ENCODE measurements at regions not wholly inside any gene's neighbourhood (a gene's known extent, or its start where the extent isn't known, plus 50 kb on each side); places are given as distances from the start of the nearest gene placed in this dataset.
"Not testable (repeated sequence)": the region's sequence is repeated elsewhere in the genome, so short reads cannot be mapped to it uniquely, and the experiment has no call there.

GRCh38 chr6:126963077-126963809 is 155.2 kb upstream of the RSPO3 start:
- Mint-ChIP-seq H3K4me1 (no peaks in the 10 kb centered on the region), H3K4me3 (no peak overlapping the region), H3K9me3 (peaks cover 0 to 4% (median 0%) of the 10 kb centered on the region in 7 donors), H3K27me3 (no peaks in the 10 kb centered on the region), H3K36me3 (no peaks in the 10 kb centered on the region), H3K27ac (no peak overlapping the region)
- Histone ChIP-seq H3K4me3 (ENCODE audit: low read depth, low read length) (no peak overlapping the region), H3K36me3 (ENCODE audit: control insufficient read depth, insufficient read depth, low read length) (no peaks in the 10 kb centered on the region), H3K4me1 (ENCODE audit: control insufficient read depth, insufficient read depth, low read length, poor library complexity, severe bottlenecking) (no peaks in the 10 kb centered on the region), H3K9me3 (ENCODE audit: control insufficient read depth in 2 of 2, low read length in 2 of 2) (no peaks in the 10 kb centered on the region), H3K27ac (ENCODE audit: insufficient read depth, low read length, poor library complexity, severe bottlenecking) (no peak overlapping the region), H3K27me3 (ENCODE audit: control insufficient read depth, insufficient read depth, low read length) (no peaks in the 10 kb centered on the region)
- DNase-seq (no peak), ATAC-seq (ENCODE audit: low read depth in 2 of 2) (no peak)

- Mint-ChIP-seq H3K27me3 (no peaks in the 10 kb centered on the region), H3K9me3 (peaks cover 0 to 5% (median 0%) of the 10 kb centered on the region in 7 donors), H3K4me3 (no peak overlapping the region), H3K27ac (no peak overlapping the region), H3K4me1 (no peaks in the 10 kb centered on the region), H3K36me3 (no peaks in the 10 kb centered on the region)
- ATAC-seq (ENCODE audit: low read depth in 2 of 2) (no peak), DNase-seq (no peak)
- H3K4me1 ChIP-seq (ENCODE audit: control insufficient read depth, insufficient read depth, low read length, poor library complexity, severe bottlenecking) = no peaks in the 10 kb centered on the region
- no peak overlapping the region for H3K4me3 ChIP-seq (ENCODE audit: low read depth, low read length)
- H3K27ac ChIP-seq (ENCODE audit: insufficient read depth, low read length, poor library complexity, severe bottlenecking) = no peak overlapping the region
- no peaks in the 10 kb centered on the region for H3K9me3 ChIP-seq (ENCODE audit: control insufficient read depth in 2 of 2, low read length in 2 of 2)
- no peaks in the 10 kb centered on the region for H3K27me3 ChIP-seq (ENCODE audit: control insufficient read depth, insufficient read depth, low read length)
- H3K36me3 ChIP-seq (ENCODE audit: control insufficient read depth, insufficient read depth, low read length) = no peaks in the 10 kb centered on the region
Observed at GRCh38 chr6:126967296-126968005, 151.0 kb upstream of the RSPO3 start.

GRCh38 chr6:126976253-126976797 is 142.1 kb upstream of the RSPO3 start:
- no peaks in the 10 kb centered on the region for H3K36me3 Mint-ChIP-seq
- Histone ChIP-seq H3K36me3 (ENCODE audit: control insufficient read depth, insufficient read depth, low read length) (no peaks in the 10 kb centered on the region), H3K27me3 (ENCODE audit: control insufficient read depth, insufficient read depth, low read length) (no peaks in the 10 kb centered on the region), H3K9me3 (ENCODE audit: control insufficient read depth in 2 of 2, low read length in 2 of 2) (no peaks in the 10 kb centered on the region), H3K4me3 (ENCODE audit: low read depth, low read length) (no peak overlapping the region), H3K27ac (ENCODE audit: insufficient read depth, low read length, poor library complexity, severe bottlenecking) (no peak overlapping the region), H3K4me1 (ENCODE audit: control insufficient read depth, insufficient read depth, low read length, poor library complexity, severe bottlenecking) (no peaks in the 10 kb centered on the region)
- H3K27ac Mint-ChIP-seq = no peak overlapping the region
- H3K27me3 Mint-ChIP-seq = no peaks in the 10 kb centered on the region
- H3K4me1 Mint-ChIP-seq = peaks cover 0 to 5% (median 0%) of the 10 kb centered on the region in 4 donors
- peaks cover 0 to 5% (median 0%) of the 10 kb centered on the region in 7 donors for H3K9me3 Mint-ChIP-seq
- no peak overlapping the region for H3K4me3 Mint-ChIP-seq
- no peak for DNase-seq
- ATAC-seq (ENCODE audit: low read depth in 2 of 2) = no peak

GRCh38 chr6:126983779-126984178 is 134.7 kb upstream of the RSPO3 start:
- DNase-seq (no peak), ATAC-seq (ENCODE audit: low read depth in 2 of 2) (no peak)
- no peak overlapping the region for H3K4me3 Mint-ChIP-seq
- no peak overlapping the region for H3K27ac ChIP-seq (ENCODE audit: insufficient read depth, low read length, poor library complexity, severe bottlenecking)
- H3K36me3 ChIP-seq (ENCODE audit: control insufficient read depth, insufficient read depth, low read length) = no peaks in the 10 kb centered on the region
- no peaks in the 10 kb centered on the region for H3K9me3 ChIP-seq (ENCODE audit: control insufficient read depth in 2 of 2, low read length in 2 of 2)
- no peak overlapping the region for H3K27ac Mint-ChIP-seq
- H3K36me3 Mint-ChIP-seq = no peaks in the 10 kb centered on the region
- H3K4me1 ChIP-seq (ENCODE audit: control insufficient read depth, insufficient read depth, low read length, poor library complexity, severe bottlenecking) = no peaks in the 10 kb centered on the region
- no peak overlapping the region for H3K4me3 ChIP-seq (ENCODE audit: low read depth, low read length)
- no peaks in the 10 kb centered on the region for H3K27me3 Mint-ChIP-seq
- peaks cover 0 to 14% (median 2%) of the 10 kb centered on the region in 7 donors for H3K9me3 Mint-ChIP-seq
- no peaks in the 10 kb centered on the region for H3K27me3 ChIP-seq (ENCODE audit: control insufficient read depth, insufficient read depth, low read length)
- no peaks in the 10 kb centered on the region for H3K4me1 Mint-ChIP-seq

- not testable (repeated sequence) for H3K4me1 Mint-ChIP-seq; H3K36me3 Mint-ChIP-seq; H3K27me3 ChIP-seq (ENCODE audit: control insufficient read depth, insufficient read depth, low read length); H3K4me1 ChIP-seq (ENCODE audit: control insufficient read depth, insufficient read depth, low read length, poor library complexity, severe bottlenecking); H3K27me3 Mint-ChIP-seq; H3K27ac ChIP-seq (ENCODE audit: insufficient read depth, low read length, poor library complexity, severe bottlenecking); H3K9me3 ChIP-seq (ENCODE audit: control insufficient read depth in 2 of 2, low read length in 2 of 2); ATAC-seq (ENCODE audit: low read depth in 2 of 2); DNase-seq; H3K4me3 Mint-ChIP-seq; H3K27ac Mint-ChIP-seq; H3K4me3 ChIP-seq (ENCODE audit: low read depth, low read length); H3K36me3 ChIP-seq (ENCODE audit: control insufficient read depth, insufficient read depth, low read length)
- H3K9me3 Mint-ChIP-seq = peaks cover 0 to 12% (median 2%) of the 10 kb centered on the region in 7 donors
Observed at GRCh38 chr6:126988125-126988524, 130.3 kb upstream of the RSPO3 start.

- no peaks in the 10 kb centered on the region for H3K36me3 ChIP-seq (ENCODE audit: control insufficient read depth, insufficient read depth, low read length)
- Mint-ChIP-seq H3K9me3 (peaks cover 0 to 6% (median 0%) of the 10 kb centered on the region in 7 donors), H3K4me3 (no peak overlapping the region), H3K4me1 (no peaks in the 10 kb centered on the region), H3K27ac (no peak overlapping the region), H3K27me3 (no peaks in the 10 kb centered on the region), H3K36me3 (no peaks in the 10 kb centered on the region)
- DNase-seq (no peak), ATAC-seq (ENCODE audit: low read depth in 2 of 2) (no peak)
- H3K27ac ChIP-seq (ENCODE audit: insufficient read depth, low read length, poor library complexity, severe bottlenecking) = no peak overlapping the region
- no peaks in the 10 kb centered on the region for H3K9me3 ChIP-seq (ENCODE audit: control insufficient read depth in 2 of 2, low read length in 2 of 2)
- no peaks in the 10 kb centered on the region for H3K27me3 ChIP-seq (ENCODE audit: control insufficient read depth, insufficient read depth, low read length)
- no peaks in the 10 kb centered on the region for H3K4me1 ChIP-seq (ENCODE audit: control insufficient read depth, insufficient read depth, low read length, poor library complexity, severe bottlenecking)
- no peak overlapping the region for H3K4me3 ChIP-seq (ENCODE audit: low read depth, low read length)
Observed at GRCh38 chr6:127000631-127001030, 117.8 kb upstream of the RSPO3 start.

GRCh38 chr6:127013865-127014264 is 104.6 kb upstream of the RSPO3 start:
- Histone ChIP-seq H3K27ac (ENCODE audit: insufficient read depth, low read length, poor library complexity, severe bottlenecking) (no peak overlapping the region), H3K9me3 (ENCODE audit: control insufficient read depth in 2 of 2, low read length in 2 of 2) (no peaks in the 10 kb centered on the region), H3K4me1 (ENCODE audit: control insufficient read depth, insufficient read depth, low read length, poor library complexity, severe bottlenecking) (no peaks in the 10 kb centered on the region), H3K36me3 (ENCODE audit: control insufficient read depth, insufficient read depth, low read length) (no peaks in the 10 kb centered on the region), H3K27me3 (ENCODE audit: control insufficient read depth, insufficient read depth, low read length) (no peaks in the 10 kb centered on the region), H3K4me3 (ENCODE audit: low read depth, low read length) (no peak overlapping the region)
- Mint-ChIP-seq H3K4me3 (no peak overlapping the region), H3K4me1 (no peaks in the 10 kb centered on the region), H3K27me3 (no peaks in the 10 kb centered on the region), H3K36me3 (no peaks in the 10 kb centered on the region), H3K27ac (no peak overlapping the region), H3K9me3 (peaks cover 0 to 4% (median 0%) of the 10 kb centered on the region in 7 donors)
- no peak for DNase-seq
- no peak for ATAC-seq (ENCODE audit: low read depth in 2 of 2)
